ENCODE measurements at regions not wholly inside any gene's neighbourhood (a gene's known extent, or its start where the extent isn't known, plus 50 kb on each side); places are given as distances from the start of the nearest gene placed in this dataset.

GRCh38 chr5:82384034-82384750 lies 106.0 kb upstream of the RPS23 start:
- no peak for DNase-seq

- DNase-seq: peak; percentile 17
Measured at GRCh38 chr5:82381591-82381990, 103.4 kb upstream of the RPS23 start.

GRCh38 chr5:82376307-82376706 lies 98.2 kb upstream of the RPS23 start:
- no peak for DNase-seq

- peak; percentile 29 for DNase-seq
Measured at GRCh38 chr5:82375488-82376244, 97.5 kb upstream of the RPS23 start.

- DNase-seq: no peak
Measured at GRCh38 chr5:82374637-82375036, 96.5 kb upstream of the RPS23 start.

- peak; percentile 64 for DNase-seq
Measured at GRCh38 chr5:82367930-82368329, 89.8 kb upstream of the RPS23 start.

- no peak for DNase-seq
Measured at GRCh38 chr5:82365744-82366228, 87.6 kb upstream of the RPS23 start.

- DNase-seq: no peak
Measured at GRCh38 chr5:82365026-82365425, 86.9 kb upstream of the RPS23 start.

GRCh38 chr5:82364497-82364896 lies 86.3 kb upstream of the RPS23 start:
- peak; percentile 77 for DNase-seq

- no peak for DNase-seq
Measured at GRCh38 chr5:82363524-82363923, 85.4 kb upstream of the RPS23 start.

GRCh38 chr5:82362636-82363035 lies 84.5 kb upstream of the RPS23 start:
- peak; percentile 47 for DNase-seq

GRCh38 chr5:82360022-82360421 lies 81.9 kb upstream of the RPS23 start:
- no peak for DNase-seq

- no peak for DNase-seq
Measured at GRCh38 chr5:82359272-82359671, 81.1 kb upstream of the RPS23 start.

GRCh38 chr5:82358457-82358856 lies 80.3 kb upstream of the RPS23 start:
- no peak for DNase-seq

GRCh38 chr5:82356808-82357671 lies 78.9 kb upstream of the RPS23 start:
- DNase-seq: peak; percentile 65

GRCh38 chr5:82356021-82356420 lies 77.9 kb upstream of the RPS23 start:
- DNase-seq: no peak

GRCh38 chr5:82355496-82355895 lies 77.3 kb upstream of the RPS23 start:
- DNase-seq: no peak

GRCh38 chr5:82355053-82355452 lies 76.9 kb upstream of the RPS23 start:
- no peak for DNase-seq

- no peak for DNase-seq
Measured at GRCh38 chr5:82354543-82354942, 76.4 kb upstream of the RPS23 start.

GRCh38 chr5:82353522-82353921 lies 75.4 kb upstream of the RPS23 start:
- DNase-seq: no peak

- DNase-seq: no peak
Measured at GRCh38 chr5:82352146-82352791, 74.1 kb upstream of the RPS23 start.

GRCh38 chr5:82351754-82352145 lies 73.6 kb upstream of the RPS23 start:
- peak; percentile 84 for DNase-seq

GRCh38 chr5:82351297-82351696 lies 73.1 kb upstream of the RPS23 start:
- DNase-seq: no peak

Data from OCI-M1 (cell line).